DMS79 treated with DMSO at 0.1 percent for 48 hours (cell line): ENCODE measurements at regions not wholly inside any gene's neighbourhood (a gene's known extent, or its start where the extent isn't known, plus 50 kb on each side); places are given as distances from the start of the nearest gene placed in this dataset.
"Not testable (repeated sequence)": the region's sequence is repeated elsewhere in the genome, so short reads cannot be mapped to it uniquely, and the experiment has no call there.

Experiments used
- DNase-seq: peaks from one replicate; lab custom pipeline; 2025; lab: John Stamatoyannopoulos, UW

GRCh38 chr7:36037121-36037662 is 115.9 kb upstream of the EEPD1 start:
- DNase-seq, result peak; percentile 71

GRCh38 chr7:36038063-36038721 is 114.9 kb upstream of the EEPD1 start:
- DNase-seq, result no peak

GRCh38 chr7:36039243-36039642 is 113.8 kb upstream of the EEPD1 start:
- DNase-seq, result no peak

GRCh38 chr7:36039671-36040070 is 113.4 kb upstream of the EEPD1 start:
- no peak for DNase-seq

GRCh38 chr7:36040679-36041078 is 112.4 kb upstream of the EEPD1 start:
- no peak for DNase-seq

GRCh38 chr7:36044101-36044892 is 108.8 kb upstream of the EEPD1 start:
- DNase-seq, result no peak

- DNase-seq, result no peak
Measured at GRCh38 chr7:36045326-36045725, 107.7 kb upstream of the EEPD1 start.

- no peak for DNase-seq
Measured at GRCh38 chr7:36045830-36046341, 107.2 kb upstream of the EEPD1 start.

- DNase-seq, result no peak
Measured at GRCh38 chr7:36047091-36047658, 105.9 kb upstream of the EEPD1 start.

GRCh38 chr7:36048141-36048901 is 104.7 kb upstream of the EEPD1 start:
- no peak for DNase-seq

- DNase-seq, result no peak
Measured at GRCh38 chr7:36048902-36049240, 104.2 kb upstream of the EEPD1 start.

- peak; percentile 72 for DNase-seq
Measured at GRCh38 chr7:36051501-36051900, 101.6 kb upstream of the EEPD1 start.

- no peak for DNase-seq
Measured at GRCh38 chr7:36053589-36053988, 99.5 kb upstream of the EEPD1 start.

GRCh38 chr7:36054637-36055036 is 98.4 kb upstream of the EEPD1 start:
- DNase-seq, result no peak

- DNase-seq, result peak; percentile 48
Measured at GRCh38 chr7:36055207-36055606, 97.8 kb upstream of the EEPD1 start.

GRCh38 chr7:36057323-36057722 is 95.7 kb upstream of the EEPD1 start:
- DNase-seq, result no peak

GRCh38 chr7:36058020-36058592 is 94.9 kb upstream of the EEPD1 start:
- no peak for DNase-seq

GRCh38 chr7:36060388-36060787 is 92.7 kb upstream of the EEPD1 start:
- DNase-seq, result not testable (repeated sequence)

- DNase-seq, result no peak
Measured at GRCh38 chr7:36062154-36062815, 90.8 kb upstream of the EEPD1 start.

GRCh38 chr7:36064676-36065075 is 88.4 kb upstream of the EEPD1 start:
- no peak for DNase-seq
